ENCODE measurements at regions not wholly inside any gene's neighbourhood (a gene's known extent, or its start where the extent isn't known, plus 50 kb on each side); places are given as distances from the start of the nearest gene placed in this dataset.

- TF ChIP-seq CTCF (IDR thresholded peaks at IDR 0.05): no peak
- no peak for DNase-seq (ENCODE audit: low spot score)
- Histone ChIP-seq H3K4me3 (no peak overlapping the region), H3K27ac (no peak overlapping the region)
Observed at GRCh38 chr22:33119044-33119443, 60.9 kb upstream of the SYN3 start.

- no peak overlapping the region for H3K4me3 ChIP-seq
- no peak overlapping the region for H3K27ac ChIP-seq
- no peak for TF ChIP-seq CTCF (IDR thresholded peaks at IDR 0.05)
- no peak for DNase-seq (ENCODE audit: low spot score)
Observed at GRCh38 chr22:33117821-33118220, 59.6 kb upstream of the SYN3 start.

GRCh38 chr22:33116841-33117547 lies 58.8 kb upstream of the SYN3 start:
- no peak for DNase-seq (ENCODE audit: low spot score)
- no peak overlapping the region for H3K27ac ChIP-seq
- H3K4me3 ChIP-seq: no peak overlapping the region
- TF ChIP-seq CTCF (IDR thresholded peaks at IDR 0.05): no peak

GRCh38 chr22:33114565-33114964 lies 56.4 kb upstream of the SYN3 start:
- no peak overlapping the region for H3K27ac ChIP-seq
- H3K4me3 ChIP-seq: no peak overlapping the region
- no peak for TF ChIP-seq CTCF (IDR thresholded peaks at IDR 0.05)
- DNase-seq (ENCODE audit: low spot score): no peak

- H3K27ac ChIP-seq: no peak overlapping the region
- no peak for TF ChIP-seq CTCF (IDR thresholded peaks at IDR 0.05)
- DNase-seq (ENCODE audit: low spot score): no peak
- H3K4me3 ChIP-seq: no peak overlapping the region
Observed at GRCh38 chr22:33112580-33112979, 54.4 kb upstream of the SYN3 start.

- no peak for TF ChIP-seq CTCF (IDR thresholded peaks at IDR 0.05)
- H3K27ac ChIP-seq: no peak overlapping the region
- no peak for DNase-seq (ENCODE audit: low spot score)
- H3K4me3 ChIP-seq: no peak overlapping the region
Observed at GRCh38 chr22:33111491-33111890, 53.3 kb upstream of the SYN3 start.

- DNase-seq (ENCODE audit: low spot score): no peak
- Histone ChIP-seq H3K4me3 (no peak overlapping the region), H3K27ac (no peak overlapping the region)
- no peak for TF ChIP-seq CTCF (IDR thresholded peaks at IDR 0.05)
Observed at GRCh38 chr22:33110562-33111163, 52.5 kb upstream of the SYN3 start.

Measured in coronary artery (tissue), 2 donors.